Endodermal cell (in vitro differentiated cells): ENCODE measurements at regions not wholly inside any gene's neighbourhood (a gene's known extent, or its start where the extent isn't known, plus 50 kb on each side); places are given as distances from the start of the nearest gene placed in this dataset.

Source experiments
- DNase-seq: peaks from one replicate; pipeline ENCODE4 v3.0.0-alpha.2; 2017
- H3K27ac ChIP-seq: 2 replicates; pipeline ENCODE4 v1.5.1; 2013; ENCODE audit warnings: mild to moderate bottlenecking, low read depth, low read length, moderate library complexity
- H3K27me3 ChIP-seq: 2 replicates; pipeline ENCODE4 v1.6.1; 2013; ENCODE audit warnings: mild to moderate bottlenecking, low read length, moderate library complexity; ENCODE audit not compliant: insufficient read depth, control insufficient read depth, poor library complexity, severe bottlenecking
- H3K36me3 ChIP-seq: 2 replicates; pipeline ENCODE4 v1.7.0; 2013; ENCODE audit warnings: mild to moderate bottlenecking, low read length, moderate library complexity; ENCODE audit not compliant: control insufficient read depth, insufficient read depth
- H3K4me1 ChIP-seq: one replicate; pipeline ENCODE4 v1.7.0; 2013; ENCODE audit warnings: low read length; ENCODE audit not compliant: control insufficient read depth, insufficient read depth
- H3K4me3 ChIP-seq: 2 replicates; pipeline ENCODE4 v1.5.1; 2013; ENCODE audit warnings: mild to moderate bottlenecking, low read length, moderate library complexity
- H3K9ac ChIP-seq: 2 replicates; pipeline ENCODE4 v1.6.1; 2013; ENCODE audit warnings: mild to moderate bottlenecking, low read length, moderate library complexity; ENCODE audit not compliant: poor library complexity, severe bottlenecking; ENCODE audit errors: extremely low read depth
- H3K9me3 ChIP-seq: 2 replicates; pipeline ENCODE4 v1.6.1; 2013; ENCODE audit warnings: mild to moderate bottlenecking, low read length, moderate library complexity; ENCODE audit not compliant: control insufficient read depth
- H3K27ac Mint-ChIP-seq: 2 replicates; pipeline ENCODE4 v1.8.0; 2020; ENCODE audit warnings: mixed read lengths
- H3K27me3 Mint-ChIP-seq: 2 replicates; pipeline ENCODE4 v1.8.0; 2021; ENCODE audit warnings: mild to moderate bottlenecking, mixed read lengths; ENCODE audit not compliant: insufficient read depth
- H3K36me3 Mint-ChIP-seq: 2 replicates; pipeline ENCODE4 v1.8.0; 2020; ENCODE audit warnings: low read depth, mixed read lengths
- H3K4me1 Mint-ChIP-seq: 2 replicates; pipeline ENCODE4 v1.8.0; 2020; ENCODE audit warnings: mixed read lengths
- H3K4me3 Mint-ChIP-seq: 2 replicates; pipeline ENCODE4 v1.8.0; 2020; ENCODE audit warnings: mild to moderate bottlenecking, moderate library complexity, mixed read lengths
- H3K9me3 Mint-ChIP-seq: 2 replicates; pipeline ENCODE4 v1.8.0; 2020; ENCODE audit warnings: mild to moderate bottlenecking, mixed read lengths
- CTCF ChIP-seq: fragments of 200-600 bp; sonication (generic); conservative IDR thresholded peaks from 2 replicates; pipeline ENCODE4 v1.5.0; 2021; ENCODE audit warnings: antibody characterized with exemption, mild to moderate bottlenecking
- WGBS, 2 experiments: methylation state at CpG; one replicate each; pipeline versions ENCODE4 v1.1.5 to v1.1.7; 2013; ENCODE audit warnings: missing lambda C conversion rate in 2 of 2, mixed read lengths in 1 of 2; ENCODE audit not compliant: insufficient coverage in 1 of 2, insufficient read length in 1 of 2; 5-methylcytosine and 5-hydroxymethylcytosine counted together

GRCh38 chr12:33251548-33251947 lies 188.1 kb downstream of the SYT10 start:
- DNase-seq, result no peak
- no peak overlapping the region for H3K9ac ChIP-seq
- H3K4me1 ChIP-seq, result peaks cover 4% of the 10 kb centered on the region
- no peak overlapping the region for H3K4me3 ChIP-seq
- Mint-ChIP-seq H3K27ac (no peak overlapping the region), H3K9me3 (no peaks in the 10 kb centered on the region), H3K4me3 (no peak overlapping the region), H3K27me3 (no peaks in the 10 kb centered on the region), H3K36me3 (no peaks in the 10 kb centered on the region), H3K4me1 (peaks cover 29% of the 10 kb centered on the region)
- TF ChIP-seq CTCF, result no peak
- no peaks in the 10 kb centered on the region for H3K36me3 ChIP-seq
- no peak overlapping the region for H3K27ac ChIP-seq
- no peaks in the 10 kb centered on the region for H3K27me3 ChIP-seq
- H3K9me3 ChIP-seq, result no peaks in the 10 kb centered on the region

- peak; percentile 64 for TF ChIP-seq CTCF
- no peaks in the 10 kb centered on the region for H3K4me1 ChIP-seq
- H3K4me3 ChIP-seq, result no peak overlapping the region
- Mint-ChIP-seq H3K27ac (no peak overlapping the region), H3K4me3 (no peak overlapping the region), H3K27me3 (no peaks in the 10 kb centered on the region), H3K36me3 (peaks cover 2% of the 10 kb centered on the region), H3K4me1 (peaks cover 11% of the 10 kb centered on the region), H3K9me3 (peaks cover 8% of the 10 kb centered on the region)
- 78 to 100% methylated on average over 1 to 2 of the region's 3 CpGs for WGBS, 2 experiments
- no peaks in the 10 kb centered on the region for H3K36me3 ChIP-seq
- no peak overlapping the region for H3K27ac ChIP-seq
- no peaks in the 10 kb centered on the region for H3K9me3 ChIP-seq
- no peak overlapping the region for H3K9ac ChIP-seq
- DNase-seq, result no peak
- no peaks in the 10 kb centered on the region for H3K27me3 ChIP-seq
Measured at GRCh38 chr12:33248364-33248763, 191.3 kb downstream of the SYT10 start.

- no peaks in the 10 kb centered on the region for H3K27me3 ChIP-seq
- H3K27ac ChIP-seq, result no peak overlapping the region
- no peaks in the 10 kb centered on the region for H3K4me1 ChIP-seq
- no peaks in the 10 kb centered on the region for H3K36me3 ChIP-seq
- Mint-ChIP-seq H3K4me1 (peaks cover 11% of the 10 kb centered on the region), H3K4me3 (no peak overlapping the region), H3K27ac (no peak overlapping the region), H3K9me3 (peaks cover 12% of the 10 kb centered on the region), H3K36me3 (peaks cover 2% of the 10 kb centered on the region), H3K27me3 (no peaks in the 10 kb centered on the region)
- no peak for DNase-seq
- no peak overlapping the region for H3K9ac ChIP-seq
- no peak overlapping the region for H3K4me3 ChIP-seq
- no peak for TF ChIP-seq CTCF
- H3K9me3 ChIP-seq, result no peaks in the 10 kb centered on the region
- WGBS, 2 experiments, result no CpG with 5 or more reads among the region's 1 CpG
Measured at GRCh38 chr12:33247625-33248024, 192.0 kb downstream of the SYT10 start.
